Erythroblast (primary cell): ENCODE measurements at regions not wholly inside any gene's neighbourhood (a gene's known extent, or its start where the extent isn't known, plus 50 kb on each side); places are given as distances from the start of the nearest gene placed in this dataset.

ENCODE experiments used
- GATA1 ChIP-seq: IDR thresholded peaks from 2 replicates; pipeline ENCODE4 v1.6.1; 2011; ENCODE audit warnings: low read depth, mild to moderate bottlenecking, control low read depth, low read length, moderate library complexity
- POLR2A ChIP-seq: IDR thresholded peaks from 2 replicates; pipeline ENCODE4 v1.6.1; 2011; ENCODE audit warnings: mild to moderate bottlenecking, low read length

- TF ChIP-seq POLR2A (no peak), GATA1 (no peak)
These were observed 120.4 kb downstream of the CBLN1 start for GRCh38 chr16:49161191-49161590.
